Body of pancreas (tissue), 4 donors: ENCODE measurements at regions not wholly inside any gene's neighbourhood (a gene's known extent, or its start where the extent isn't known, plus 50 kb on each side); places are given as distances from the start of the nearest gene placed in this dataset.

Source experiments
- POLR2A ChIP-seq, 3 donors: fragments of 450-650 bp; IDR thresholded peaks; one replicate each; pipeline ENCODE4 v1.6.1; 2016; ENCODE audit warnings: antibody characterized with exemption in 3 of 3, mild to moderate bottlenecking in 2 of 3
- TF ChIP-seq, protein P1 (sequence below), 7 experiments: fragments of 450-650 bp in 4 of 7; fragments of 200-600 bp in 3 of 7; sonication (generic) in 3 of 7; IDR thresholded peaks; one replicate each; pipeline ENCODE4 v1.5.1; 2016 to 2019; ENCODE audit warnings: antibody characterized with exemption in 7 of 7

DNA sequence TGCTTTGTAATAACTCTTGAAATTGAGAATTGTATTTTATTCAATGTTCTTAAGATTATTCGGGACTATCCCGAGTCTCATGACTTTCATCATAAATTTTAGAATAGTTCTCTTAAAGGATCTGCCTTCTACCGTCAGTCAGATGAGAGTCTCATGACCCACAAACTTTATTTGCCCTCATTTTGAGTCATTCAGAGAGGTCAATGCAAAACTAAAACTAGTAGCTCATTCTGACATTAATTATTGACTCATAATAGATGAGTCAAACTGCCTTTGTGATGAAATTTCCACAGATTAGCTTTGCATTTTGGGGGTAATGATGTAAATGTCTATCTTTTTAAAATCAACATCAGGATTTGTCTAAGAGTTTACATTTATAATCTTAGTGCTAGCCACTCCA is 1527.3 kb downstream of the TECRL start:
- TF ChIP-seq, protein P1, sequence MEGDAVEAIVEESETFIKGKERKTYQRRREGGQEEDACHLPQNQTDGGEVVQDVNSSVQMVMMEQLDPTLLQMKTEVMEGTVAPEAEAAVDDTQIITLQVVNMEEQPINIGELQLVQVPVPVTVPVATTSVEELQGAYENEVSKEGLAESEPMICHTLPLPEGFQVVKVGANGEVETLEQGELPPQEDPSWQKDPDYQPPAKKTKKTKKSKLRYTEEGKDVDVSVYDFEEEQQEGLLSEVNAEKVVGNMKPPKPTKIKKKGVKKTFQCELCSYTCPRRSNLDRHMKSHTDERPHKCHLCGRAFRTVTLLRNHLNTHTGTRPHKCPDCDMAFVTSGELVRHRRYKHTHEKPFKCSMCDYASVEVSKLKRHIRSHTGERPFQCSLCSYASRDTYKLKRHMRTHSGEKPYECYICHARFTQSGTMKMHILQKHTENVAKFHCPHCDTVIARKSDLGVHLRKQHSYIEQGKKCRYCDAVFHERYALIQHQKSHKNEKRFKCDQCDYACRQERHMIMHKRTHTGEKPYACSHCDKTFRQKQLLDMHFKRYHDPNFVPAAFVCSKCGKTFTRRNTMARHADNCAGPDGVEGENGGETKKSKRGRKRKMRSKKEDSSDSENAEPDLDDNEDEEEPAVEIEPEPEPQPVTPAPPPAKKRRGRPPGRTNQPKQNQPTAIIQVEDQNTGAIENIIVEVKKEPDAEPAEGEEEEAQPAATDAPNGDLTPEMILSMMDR (IDR thresholded peaks at IDR 0.05): no peak
- TF ChIP-seq POLR2A (IDR thresholded peaks at IDR 0.05): no peak
